ENCODE measurements at regions not wholly inside any gene's neighbourhood (a gene's known extent, or its start where the extent isn't known, plus 50 kb on each side); places are given as distances from the start of the nearest gene placed in this dataset.
"Not testable (repeated sequence)": the region's sequence is repeated elsewhere in the genome, so short reads cannot be mapped to it uniquely, and the experiment has no call there.

DNA sequence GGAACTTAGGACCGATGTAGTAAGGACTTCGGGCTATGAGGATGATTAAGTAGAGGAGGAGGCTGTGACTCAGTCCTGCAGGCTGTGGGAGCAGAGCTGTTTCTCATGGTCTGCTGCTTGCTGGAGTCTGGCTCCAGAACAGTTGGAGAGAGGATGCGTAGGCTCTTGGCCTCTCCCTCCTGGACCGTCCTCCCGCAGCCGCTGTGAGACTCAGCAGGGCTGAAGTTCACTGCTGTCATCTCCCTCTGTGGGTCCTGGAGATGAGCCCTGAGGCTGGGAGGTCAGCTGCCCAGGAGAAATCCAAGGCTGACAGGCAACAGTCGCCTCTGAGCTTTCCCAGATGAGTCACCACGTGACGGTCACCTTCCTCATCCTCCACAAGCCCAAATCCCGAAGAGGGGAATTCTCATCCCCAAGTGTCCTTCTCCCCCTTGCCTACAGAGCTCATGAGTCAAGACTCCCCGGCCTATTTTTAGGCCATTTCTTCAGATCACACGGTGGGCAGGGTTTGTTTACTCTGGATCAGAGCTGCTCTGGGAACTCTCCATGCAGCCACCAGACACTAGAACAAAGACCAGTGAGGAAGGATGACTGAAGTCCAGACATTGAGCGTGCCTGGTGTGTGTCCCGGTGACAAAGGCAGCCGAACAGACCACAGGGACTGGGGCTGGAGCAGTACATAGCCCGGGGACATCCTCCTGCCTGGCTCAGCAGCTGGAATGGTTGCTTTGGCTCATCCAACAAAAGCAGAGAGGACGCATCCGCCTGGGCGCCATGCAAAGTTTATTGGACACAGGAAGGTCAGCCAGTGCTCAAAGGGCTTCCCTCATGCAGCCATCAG, 137.3 kb upstream of the ZNF469 start:
- not testable (repeated sequence) for H2AFZ ChIP-seq; H3K4me3 Mint-ChIP-seq; H3K27me3 Mint-ChIP-seq (ENCODE audit: insufficient read depth, low read depth, poor library complexity); H3K4me2 ChIP-seq; H3K79me2 ChIP-seq (replicated peaks; ENCODE audit: insufficient read depth); H3K27ac Mint-ChIP-seq; H3K4me3 ChIP-seq; H3K27ac ChIP-seq (ENCODE audit: low read depth); H3K36me3 Mint-ChIP-seq (ENCODE audit: low read depth); H3K9me2 ChIP-seq (ENCODE audit: insufficient read depth); H3K36me3 ChIP-seq (ENCODE audit: insufficient read depth); H3K4me1 Mint-ChIP-seq; H3K27me3 ChIP-seq (ENCODE audit: insufficient read depth); DNase-seq (ENCODE audit: low spot score); H3K4me1 ChIP-seq (ENCODE audit: insufficient read depth); ATAC-seq; H4K20me1 ChIP-seq (replicated peaks; ENCODE audit: insufficient read depth); H3F3A ChIP-seq (replicated peaks; ENCODE audit: low read depth)
- peaks cover 12% of the 10 kb centered on the region; the same call in 2 of the 3 replicates for H3K9me3 Mint-ChIP-seq

DNA sequence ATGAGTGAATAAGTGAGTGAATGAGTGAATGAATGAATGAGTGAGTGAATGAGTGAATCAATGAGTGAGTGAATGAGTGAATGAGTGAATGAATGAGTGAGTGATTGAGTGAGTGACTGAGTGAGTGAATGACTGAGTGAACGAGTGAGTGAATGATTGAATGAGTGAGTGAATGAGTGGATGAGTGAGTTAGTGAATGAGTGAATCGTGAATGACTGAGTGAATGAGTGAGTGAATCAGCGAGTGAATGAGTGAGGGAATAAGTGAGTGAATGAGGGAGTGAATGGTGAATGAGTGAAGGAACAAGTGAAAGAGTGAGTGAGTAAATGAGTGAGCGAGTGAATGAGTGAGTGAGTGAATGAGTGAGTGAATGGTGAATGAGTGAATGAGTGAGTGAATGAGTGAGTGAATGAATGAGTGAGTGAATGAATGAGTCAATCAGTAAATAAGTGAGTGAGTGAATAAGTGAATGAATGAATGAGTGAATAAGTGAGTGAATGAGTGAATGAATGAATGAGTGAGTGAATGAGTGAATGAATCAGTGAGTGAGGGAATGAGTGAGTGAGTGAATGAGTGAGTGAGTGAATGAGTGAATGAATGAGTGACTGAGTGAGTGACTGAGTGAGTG, 135.7 kb upstream of the ZNF469 start:
- H3K36me3 Mint-ChIP-seq (ENCODE audit: low read depth); H3K4me1 ChIP-seq (ENCODE audit: insufficient read depth); H2AFZ ChIP-seq; H3K4me1 Mint-ChIP-seq; H3K27me3 ChIP-seq (ENCODE audit: insufficient read depth); H3K4me2 ChIP-seq; H3K9me2 ChIP-seq (ENCODE audit: insufficient read depth); ATAC-seq; H4K20me1 ChIP-seq (replicated peaks; ENCODE audit: insufficient read depth); H3K27me3 Mint-ChIP-seq (ENCODE audit: insufficient read depth, low read depth, poor library complexity); H3K4me3 Mint-ChIP-seq; H3K27ac ChIP-seq (ENCODE audit: low read depth); H3K4me3 ChIP-seq; H3K79me2 ChIP-seq (replicated peaks; ENCODE audit: insufficient read depth); H3K36me3 ChIP-seq (ENCODE audit: insufficient read depth); H3K27ac Mint-ChIP-seq; DNase-seq (ENCODE audit: low spot score); H3F3A ChIP-seq (replicated peaks; ENCODE audit: low read depth): not testable (repeated sequence)
- peaks cover 12% of the 10 kb centered on the region; the same call in 2 of the 3 replicates for H3K9me3 Mint-ChIP-seq

DNA sequence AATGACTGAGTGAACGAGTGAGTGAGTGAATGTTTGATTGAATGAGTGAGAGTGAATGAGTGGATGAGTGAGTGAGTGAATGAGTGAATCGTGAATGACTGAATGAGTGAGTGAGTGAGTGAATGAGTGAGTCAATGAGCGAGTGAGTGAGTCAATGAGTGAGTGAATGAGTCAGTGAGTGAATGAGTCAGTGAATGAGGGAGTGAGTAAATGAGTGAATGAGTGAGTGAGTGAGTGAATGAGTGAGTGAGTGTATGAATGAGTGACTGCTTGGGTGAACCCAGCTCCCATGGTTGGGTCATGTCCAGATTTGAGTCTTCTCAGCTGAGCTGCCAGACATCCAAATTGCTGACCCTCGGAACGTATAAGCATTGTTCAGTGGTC, 135.2 kb upstream of the ZNF469 start:
- not testable (repeated sequence) for DNase-seq (ENCODE audit: low spot score); H3K4me1 ChIP-seq (ENCODE audit: insufficient read depth); H4K20me1 ChIP-seq (replicated peaks; ENCODE audit: insufficient read depth); H3F3A ChIP-seq (replicated peaks; ENCODE audit: low read depth); H3K4me2 ChIP-seq; H3K4me1 Mint-ChIP-seq; H2AFZ ChIP-seq; H3K4me3 Mint-ChIP-seq; H3K27me3 ChIP-seq (ENCODE audit: insufficient read depth); ATAC-seq; H3K4me3 ChIP-seq; H3K36me3 ChIP-seq (ENCODE audit: insufficient read depth); H3K9me2 ChIP-seq (ENCODE audit: insufficient read depth); H3K79me2 ChIP-seq (replicated peaks; ENCODE audit: insufficient read depth); H3K27ac Mint-ChIP-seq; H3K27me3 Mint-ChIP-seq (ENCODE audit: insufficient read depth, low read depth, poor library complexity); H3K36me3 Mint-ChIP-seq (ENCODE audit: low read depth); H3K27ac ChIP-seq (ENCODE audit: low read depth)
- peaks cover 12% of the 10 kb centered on the region; the same call in 2 of the 3 replicates for H3K9me3 Mint-ChIP-seq

DNA sequence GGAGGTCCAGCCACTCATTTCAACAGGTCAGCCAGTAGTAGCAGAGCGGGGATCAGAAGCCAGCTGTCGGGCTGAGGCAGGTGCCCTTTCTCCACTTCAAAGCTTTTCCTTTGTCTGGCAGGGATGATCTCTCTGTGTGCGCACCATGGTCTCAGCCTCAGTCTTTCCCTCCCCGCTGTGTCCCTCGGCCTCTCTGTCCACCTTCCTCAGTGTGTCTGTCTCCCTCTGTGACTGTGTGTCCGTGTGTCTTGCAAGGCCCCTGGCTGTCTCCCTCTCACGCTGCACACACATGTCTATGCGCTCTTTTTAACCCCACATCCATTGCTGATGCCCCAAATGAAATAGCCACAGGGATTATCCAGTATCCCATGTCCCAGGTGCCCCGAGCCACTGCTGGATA, 134.0 kb upstream of the ZNF469 start:
- not testable (repeated sequence) for ATAC-seq; H3K36me3 Mint-ChIP-seq (ENCODE audit: low read depth); H3K27ac Mint-ChIP-seq; DNase-seq (ENCODE audit: low spot score); H3K9me3 Mint-ChIP-seq; H3K4me2 ChIP-seq; H3K9me2 ChIP-seq (ENCODE audit: insufficient read depth); H3K27ac ChIP-seq (ENCODE audit: low read depth); H3K27me3 ChIP-seq (ENCODE audit: insufficient read depth); H3K4me1 Mint-ChIP-seq; H3F3A ChIP-seq (replicated peaks; ENCODE audit: low read depth); H3K4me3 Mint-ChIP-seq; H3K27me3 Mint-ChIP-seq (ENCODE audit: insufficient read depth, low read depth, poor library complexity); H3K79me2 ChIP-seq (replicated peaks; ENCODE audit: insufficient read depth); H3K36me3 ChIP-seq (ENCODE audit: insufficient read depth); H4K20me1 ChIP-seq (replicated peaks; ENCODE audit: insufficient read depth); H2AFZ ChIP-seq; H3K4me1 ChIP-seq (ENCODE audit: insufficient read depth); H3K4me3 ChIP-seq

DNA sequence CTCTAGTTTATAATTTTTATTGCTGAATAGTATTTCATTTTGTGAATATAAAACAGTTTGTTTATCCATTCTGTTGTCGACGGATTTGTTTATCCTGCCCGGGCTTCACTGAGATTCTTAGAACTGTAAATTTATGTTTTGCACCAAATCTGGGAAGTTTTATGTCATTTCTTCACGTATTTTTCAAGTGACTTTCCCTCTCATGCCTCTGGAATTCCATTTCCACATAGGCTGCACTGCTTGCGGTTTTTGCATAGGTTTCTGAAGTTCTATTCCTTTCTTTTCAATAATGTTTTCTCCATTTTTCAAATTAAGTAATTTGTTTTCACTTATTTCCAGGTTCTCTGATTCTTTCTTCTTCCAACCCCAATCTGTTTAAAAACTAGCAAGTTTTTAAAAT, 132.4 kb upstream of the ZNF469 start:
- not testable (repeated sequence) for H4K20me1 ChIP-seq (replicated peaks; ENCODE audit: insufficient read depth); H3K4me3 Mint-ChIP-seq; H2AFZ ChIP-seq; DNase-seq (ENCODE audit: low spot score); H3K27me3 ChIP-seq (ENCODE audit: insufficient read depth); H3K36me3 Mint-ChIP-seq (ENCODE audit: low read depth); H3K4me2 ChIP-seq; H3K4me1 Mint-ChIP-seq; H3F3A ChIP-seq (replicated peaks; ENCODE audit: low read depth); H3K9me2 ChIP-seq (ENCODE audit: insufficient read depth); ATAC-seq; H3K9me3 Mint-ChIP-seq; H3K36me3 ChIP-seq (ENCODE audit: insufficient read depth); H3K27ac Mint-ChIP-seq; H3K79me2 ChIP-seq (replicated peaks; ENCODE audit: insufficient read depth); H3K27ac ChIP-seq (ENCODE audit: low read depth); H3K4me3 ChIP-seq; H3K4me1 ChIP-seq (ENCODE audit: insufficient read depth); H3K27me3 Mint-ChIP-seq (ENCODE audit: insufficient read depth, low read depth, poor library complexity)

DNA sequence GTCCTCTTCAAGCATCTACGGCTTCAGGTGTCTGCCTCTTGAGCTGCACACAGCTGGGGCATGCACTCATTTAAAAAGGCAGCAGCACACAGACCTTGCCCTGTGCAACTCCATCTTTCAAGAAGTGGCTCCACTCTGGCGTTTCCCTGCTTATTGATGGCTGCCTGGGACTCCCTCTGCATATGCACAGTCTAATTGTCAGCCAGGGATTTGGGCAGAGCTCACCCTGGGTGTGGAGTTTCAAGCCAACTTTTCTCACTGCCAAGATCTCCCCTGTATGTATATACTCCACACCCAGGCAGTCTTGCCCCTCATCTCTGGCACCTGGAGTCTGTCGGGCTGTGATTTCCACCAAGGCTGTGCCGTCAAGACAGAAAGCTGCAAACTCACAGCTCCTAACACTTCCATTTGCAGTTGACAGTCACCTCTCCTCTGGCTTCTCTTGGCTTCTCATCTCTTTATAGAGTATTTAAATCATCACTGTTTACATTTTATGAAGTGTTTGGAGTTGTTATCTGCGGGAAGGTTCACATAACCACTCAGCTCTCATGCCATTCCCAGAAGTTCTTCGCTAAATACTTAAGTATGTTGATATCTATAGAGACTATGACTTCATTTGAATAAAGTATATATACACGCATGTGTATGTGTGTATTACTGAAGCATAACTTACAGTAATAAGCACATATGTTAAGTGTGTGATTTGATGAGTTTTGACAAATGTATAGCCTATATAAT, 130.5 kb upstream of the ZNF469 start:
- H3K4me3 Mint-ChIP-seq; ATAC-seq; H3K4me1 Mint-ChIP-seq; H4K20me1 ChIP-seq (replicated peaks; ENCODE audit: insufficient read depth); H3K27me3 ChIP-seq (ENCODE audit: insufficient read depth); H3K27ac Mint-ChIP-seq; H3K4me1 ChIP-seq (ENCODE audit: insufficient read depth); H3K27me3 Mint-ChIP-seq (ENCODE audit: insufficient read depth, low read depth, poor library complexity); H3K9me2 ChIP-seq (ENCODE audit: insufficient read depth); H3K79me2 ChIP-seq (replicated peaks; ENCODE audit: insufficient read depth); H3K27ac ChIP-seq (ENCODE audit: low read depth); H3K36me3 ChIP-seq (ENCODE audit: insufficient read depth); DNase-seq (ENCODE audit: low spot score); H3F3A ChIP-seq (replicated peaks; ENCODE audit: low read depth); H3K4me2 ChIP-seq; H2AFZ ChIP-seq; H3K4me3 ChIP-seq: not testable (repeated sequence)
- Mint-ChIP-seq H3K36me3 (ENCODE audit: low read depth) (peaks cover 20% of the 10 kb centered on the region; the same call in 2 of the 3 replicates), H3K9me3 (peaks cover 23% of the 10 kb centered on the region)
